GM18870 (cell line): ENCODE measurements at regions not wholly inside any gene's neighbourhood (a gene's known extent, or its start where the extent isn't known, plus 50 kb on each side); places are given as distances from the start of the nearest gene placed in this dataset.
A peak's percentile ranks its signal among the peaks of the same experiment; 100 is the strongest.
"Not testable (repeated sequence)": the region's sequence is repeated elsewhere in the genome, so short reads cannot be mapped to it uniquely, and the experiment has no call there.

Source experiments
- ATAC-seq: cut with Tn5 transposase; IDR thresholded peaks from one replicate; pipeline ENCODE4 v1.9.1; 2021; ENCODE audit warnings: moderate library complexity; ENCODE audit not compliant: unreplicated experiment

DNA sequence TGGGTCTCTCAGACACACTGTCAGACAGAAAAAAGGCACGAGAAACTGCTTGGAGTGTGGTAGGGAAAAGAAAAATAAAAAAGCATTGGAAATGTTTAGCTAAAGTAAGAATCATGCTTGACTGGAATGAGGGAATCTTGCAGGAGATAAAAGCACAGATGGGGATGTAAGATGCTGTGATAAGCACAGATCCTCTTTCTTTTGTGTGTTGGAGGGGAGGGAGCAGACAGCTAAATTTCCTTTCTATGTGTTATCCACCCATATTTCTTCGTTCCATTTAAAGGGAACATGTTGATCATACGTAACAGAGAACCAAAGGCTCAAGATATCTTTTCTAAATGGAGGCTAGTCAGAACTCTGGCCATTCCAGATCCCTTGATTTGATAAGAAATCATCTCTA is 614.0 kb upstream of the LCORL start:
- ATAC-seq, result no peak

DNA sequence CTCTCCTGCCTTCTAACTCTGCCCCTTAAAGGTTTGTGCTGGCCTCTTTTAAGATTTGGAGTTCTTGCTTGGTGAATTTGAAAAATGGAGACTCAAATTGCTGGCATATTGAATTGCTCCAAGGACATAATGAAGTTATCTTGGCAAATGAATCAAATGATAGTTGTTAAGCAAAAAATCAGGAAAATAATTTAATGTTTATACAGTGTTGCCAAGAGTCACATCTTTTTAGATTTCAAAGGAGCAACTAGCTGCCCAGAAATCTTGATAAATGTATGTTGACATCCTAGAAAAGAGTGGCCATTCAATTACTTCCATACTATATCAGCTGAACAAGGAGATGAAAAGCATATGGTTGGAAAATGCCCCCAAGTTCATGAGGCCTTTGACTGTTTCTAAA is 610.0 kb upstream of the LCORL start:
- no peak for ATAC-seq

DNA sequence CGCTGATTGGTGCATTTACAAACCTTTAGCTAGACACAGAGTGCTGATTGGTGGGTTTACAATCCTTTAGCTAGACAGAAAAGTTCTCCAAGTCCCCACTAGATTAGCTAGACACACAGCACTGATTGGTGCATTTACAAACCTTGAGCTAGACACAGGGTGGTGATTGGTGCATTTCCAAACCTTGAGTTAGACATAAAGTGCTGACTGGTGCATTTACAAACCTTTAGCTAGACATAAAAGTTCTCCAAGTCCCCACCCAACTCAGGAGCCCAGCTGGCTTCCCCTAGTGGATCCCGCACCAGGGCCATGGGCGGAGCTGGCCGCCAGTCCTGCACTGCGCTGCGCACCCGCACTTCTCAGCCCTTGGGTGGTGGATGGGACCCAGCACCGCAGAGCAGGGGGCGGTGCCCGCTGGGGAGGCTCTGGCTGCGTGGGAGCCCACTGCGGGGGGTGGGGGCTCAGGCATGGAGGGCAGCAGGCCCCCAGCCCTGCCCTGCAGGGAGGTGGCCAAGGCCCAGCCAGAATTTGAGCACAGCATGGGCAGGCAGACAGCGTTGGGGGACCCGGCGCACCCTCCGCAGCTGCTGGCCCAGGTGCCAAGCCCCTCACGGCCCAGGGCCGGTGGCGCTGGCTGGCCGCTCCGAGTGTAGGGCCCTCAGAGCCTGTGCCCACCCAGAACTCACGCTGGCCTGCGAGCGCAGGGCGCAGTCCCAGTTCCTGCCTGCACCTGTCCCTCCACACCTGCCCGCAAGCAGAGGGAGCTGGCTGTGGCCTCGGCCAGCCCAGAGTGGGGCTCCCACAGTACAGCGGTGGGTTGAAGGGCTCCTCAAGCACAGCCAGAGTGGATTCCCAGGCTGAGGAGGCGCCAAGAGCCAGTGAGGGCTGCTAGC is 608.9 kb upstream of the LCORL start:
- no peak for ATAC-seq

DNA sequence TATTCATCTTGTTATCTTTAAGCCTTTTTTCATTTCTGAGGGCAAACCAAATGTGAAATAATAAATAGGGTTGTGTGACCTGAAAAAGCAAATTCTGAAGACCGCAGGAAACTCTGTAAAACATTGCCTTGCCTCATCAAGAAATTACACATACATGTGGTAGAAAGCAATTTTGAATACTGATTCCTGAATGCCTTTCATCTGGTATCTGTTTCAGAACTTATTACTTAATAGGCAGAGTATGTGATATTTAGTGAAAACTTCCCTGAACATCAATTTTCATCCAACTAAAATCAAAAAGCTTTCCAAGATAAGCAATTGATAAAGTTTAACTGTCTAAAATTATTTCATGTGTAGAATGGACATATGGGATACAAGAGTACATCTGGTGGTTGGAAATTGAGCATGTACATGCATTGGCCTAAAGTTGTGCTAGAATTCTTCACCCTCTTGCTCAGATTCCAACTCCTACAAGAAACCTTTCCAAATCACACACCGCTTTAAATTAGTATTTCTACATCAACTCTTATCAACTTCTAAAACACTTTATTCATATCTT is 606.0 kb upstream of the LCORL start:
- ATAC-seq, result no peak

DNA sequence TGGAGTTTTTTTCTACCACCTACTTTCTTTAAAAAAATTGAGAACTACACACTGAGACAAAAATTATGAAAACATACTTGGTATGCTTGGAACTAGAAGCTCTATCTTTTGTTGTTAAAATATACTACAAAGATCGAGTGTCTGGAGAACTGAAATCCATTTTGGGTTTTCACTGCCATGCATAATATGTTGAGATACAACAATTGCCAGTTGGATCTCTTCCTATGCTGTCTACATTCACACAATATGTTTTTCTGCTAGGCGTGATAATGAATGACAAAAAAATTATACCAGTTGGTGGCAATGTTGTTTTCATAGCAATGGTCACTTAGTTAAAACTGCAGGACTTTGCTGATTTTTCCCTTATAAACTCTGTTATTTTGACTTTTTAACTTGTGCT is 605.4 kb upstream of the LCORL start:
- no peak for ATAC-seq

DNA sequence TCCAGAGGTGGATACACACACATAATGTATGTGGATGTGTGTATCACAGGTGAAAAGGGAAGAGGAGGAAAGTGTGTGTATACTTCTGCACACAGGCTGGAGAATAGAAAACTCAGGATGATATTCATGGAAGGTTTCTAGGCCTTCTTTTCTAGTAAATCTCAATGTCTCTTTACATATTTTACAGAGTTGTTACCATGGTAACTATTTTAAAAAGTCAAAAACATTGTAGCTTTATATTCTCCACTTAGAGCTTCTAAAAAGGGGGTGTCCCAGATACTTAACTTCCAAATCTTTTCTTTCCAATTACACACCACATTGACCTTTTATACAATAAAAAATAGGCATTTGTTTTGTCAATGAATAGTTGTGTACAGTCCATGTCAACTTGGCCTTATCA is 604.8 kb upstream of the LCORL start:
- ATAC-seq, result no peak

DNA sequence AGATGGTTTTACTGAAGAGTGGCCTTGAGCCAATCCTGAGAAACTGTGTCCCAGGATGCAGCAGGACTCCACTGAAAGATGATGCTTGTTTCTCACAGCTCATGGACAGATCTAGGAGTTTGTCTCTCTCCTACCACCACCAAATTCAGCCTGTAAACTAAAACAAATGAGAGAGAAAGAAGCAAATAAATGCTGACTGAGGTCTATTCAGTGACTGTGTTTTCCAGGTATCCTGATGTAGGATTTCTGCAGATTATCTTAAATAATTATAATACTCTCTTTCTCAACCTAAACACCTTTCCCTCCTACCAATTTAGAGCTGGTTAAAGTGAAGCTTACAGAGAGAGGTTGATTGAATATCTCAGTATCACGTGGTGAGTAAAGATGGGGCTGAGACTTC is 599.6 kb upstream of the LCORL start:
- no peak for ATAC-seq

DNA sequence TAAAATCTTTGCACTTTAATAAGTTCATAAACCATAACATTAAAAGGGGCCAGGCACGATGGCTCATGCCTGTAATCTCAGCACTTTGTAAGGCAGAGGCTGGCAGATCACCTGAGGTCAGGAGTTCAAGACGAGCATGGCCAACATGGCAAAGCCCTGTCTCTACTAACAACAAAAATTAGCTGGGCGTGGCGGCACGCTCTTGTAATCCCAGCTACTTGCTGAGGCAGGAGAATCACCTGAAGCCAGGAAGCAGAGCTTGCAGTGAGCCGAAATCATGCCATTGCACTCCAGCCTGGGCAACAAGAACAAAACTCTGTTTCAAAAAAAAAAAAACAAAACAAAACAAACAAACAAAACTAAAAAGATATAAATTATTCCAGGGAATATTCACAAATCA is 595.2 kb upstream of the LCORL start:
- no peak for ATAC-seq

DNA sequence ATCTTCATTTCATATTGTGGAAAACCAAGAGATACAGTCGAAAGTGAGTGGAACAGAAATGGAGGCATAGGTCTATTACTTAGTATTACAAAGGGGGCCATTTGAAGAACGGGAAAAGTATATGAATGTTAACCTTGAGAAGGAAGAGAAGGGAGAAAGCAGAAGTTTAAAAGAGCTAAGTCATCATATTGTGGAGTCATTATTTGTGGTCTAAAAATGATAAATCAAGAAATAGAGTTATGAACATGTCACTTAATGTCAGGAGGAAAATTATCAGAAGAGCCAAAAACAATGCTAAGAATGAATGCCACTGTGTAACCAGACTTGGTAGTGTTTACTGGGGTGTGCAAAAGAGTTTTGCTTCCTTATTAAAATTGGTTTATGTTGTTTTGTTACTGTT is 589.5 kb upstream of the LCORL start:
- no peak for ATAC-seq

DNA sequence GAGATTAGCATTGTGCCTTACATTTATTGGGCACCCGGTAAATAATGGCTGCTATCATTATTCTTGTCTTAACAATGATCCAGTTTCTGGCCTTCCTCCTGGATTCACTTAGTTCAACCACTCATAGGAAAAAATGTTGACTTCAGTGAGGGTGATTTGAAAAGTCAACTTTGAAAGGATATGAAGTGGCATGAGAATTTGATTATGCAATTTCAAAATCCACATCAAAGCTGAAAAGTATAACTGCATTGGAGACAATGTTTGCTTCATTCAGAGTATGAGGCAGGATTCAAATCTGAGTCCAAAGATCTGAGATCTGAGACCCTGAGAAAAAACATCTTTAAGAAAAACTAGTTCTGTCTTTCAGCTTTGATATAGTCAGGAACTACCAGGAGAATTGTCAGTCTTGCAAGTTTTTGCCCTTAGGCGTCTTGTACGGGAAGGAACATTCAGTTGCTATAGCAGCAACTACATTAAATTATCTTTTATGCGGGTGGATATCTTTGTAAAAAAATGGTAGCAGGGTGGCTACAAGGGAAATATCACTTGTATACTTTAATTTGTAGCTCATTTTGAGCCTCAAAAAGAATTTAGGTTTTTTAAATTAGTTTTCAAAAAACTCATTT is 587.5 kb upstream of the LCORL start:
- no peak for ATAC-seq

DNA sequence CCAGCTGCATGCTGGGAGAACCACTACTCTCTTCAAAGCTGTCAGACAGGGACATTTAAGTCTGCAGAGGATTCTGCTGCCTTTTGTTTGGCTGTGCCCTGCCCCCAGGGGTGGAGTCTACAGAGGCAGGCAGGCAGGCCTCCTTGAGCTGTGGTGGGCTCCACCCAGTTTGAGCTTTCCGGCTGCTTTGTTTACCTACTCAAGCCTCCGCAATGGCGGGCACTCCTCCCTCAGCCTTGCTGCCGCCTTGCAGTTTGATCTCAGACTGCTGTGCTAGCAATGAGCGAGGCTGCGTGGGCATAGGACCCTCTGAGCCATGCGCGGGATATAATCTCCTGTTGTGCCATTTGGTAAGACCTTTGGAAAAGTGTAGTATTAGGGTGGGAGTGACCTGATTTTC is 581.1 kb upstream of the LCORL start:
- ATAC-seq, result not testable (repeated sequence)

DNA sequence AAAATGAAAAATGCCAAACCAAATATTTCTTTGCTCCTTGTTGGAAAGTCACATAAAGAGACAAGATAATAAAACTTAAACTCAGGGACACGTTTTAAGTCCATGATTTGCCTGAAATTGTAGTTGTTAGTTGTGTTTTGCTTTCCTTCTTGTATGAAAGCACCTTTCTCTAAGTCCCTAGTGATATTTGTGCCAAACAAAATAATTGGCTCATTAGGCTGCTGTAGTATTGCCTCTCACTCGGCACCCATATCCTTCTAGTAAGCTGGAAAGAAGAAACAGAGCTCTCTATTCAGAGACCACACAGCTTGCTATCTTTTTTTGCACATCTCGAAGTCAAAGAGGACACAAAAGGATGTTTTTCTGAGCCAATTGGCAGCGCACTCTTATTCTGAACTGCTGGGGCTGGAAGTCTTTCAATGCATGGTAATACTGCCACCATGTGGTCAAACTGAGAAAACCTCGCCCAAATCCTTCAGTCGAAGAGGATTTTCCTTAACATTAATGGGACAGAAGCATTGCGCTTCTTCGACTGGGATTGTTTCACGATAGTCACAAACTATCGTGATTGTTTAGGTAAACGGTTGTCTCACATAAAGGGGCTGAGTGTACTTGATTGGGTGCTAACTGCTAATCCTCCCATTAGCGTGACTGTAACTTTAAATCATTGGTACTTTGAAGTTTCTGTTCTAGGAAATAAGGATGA is 571.9 kb upstream of the LCORL start:
- ATAC-seq, result peak; percentile 82

DNA sequence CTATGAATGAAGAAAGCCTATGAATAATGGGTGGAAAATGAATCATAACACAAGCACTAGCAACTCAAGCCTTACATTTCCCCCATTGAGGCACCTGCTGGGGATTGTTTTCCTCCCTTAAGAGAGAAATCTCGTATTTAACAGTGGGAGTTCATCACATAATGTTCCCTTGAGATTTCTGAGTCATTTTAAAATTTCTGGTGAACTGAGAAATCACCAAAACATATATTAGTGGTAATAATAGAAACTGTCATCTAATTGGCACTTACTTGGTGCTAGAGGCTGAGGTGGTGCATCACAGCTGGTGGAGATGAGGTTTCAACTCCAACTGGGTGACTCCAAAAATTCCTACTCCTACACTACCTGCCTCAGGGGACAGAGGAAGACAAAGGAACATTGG is 561.3 kb upstream of the LCORL start:
- no peak for ATAC-seq

DNA sequence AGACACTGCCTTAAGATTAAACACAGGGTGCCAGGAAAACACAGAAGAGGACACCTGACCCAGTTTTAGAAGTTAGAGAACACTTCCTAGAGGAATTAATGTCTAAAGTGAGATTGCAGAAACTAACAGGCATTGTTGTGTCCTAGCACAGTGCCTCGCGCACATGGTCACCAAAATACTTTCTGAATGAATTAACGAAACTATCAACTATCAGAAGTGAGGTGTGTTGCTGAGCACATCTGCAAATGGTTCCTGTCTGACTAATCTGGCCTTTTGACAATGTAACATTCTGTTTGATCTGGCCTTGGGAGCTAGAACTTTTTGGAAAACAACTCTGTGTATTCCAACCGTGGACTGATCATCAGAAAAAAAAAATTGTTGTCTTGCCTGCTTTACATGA is 556.8 kb upstream of the LCORL start:
- ATAC-seq, result peak; percentile 86

DNA sequence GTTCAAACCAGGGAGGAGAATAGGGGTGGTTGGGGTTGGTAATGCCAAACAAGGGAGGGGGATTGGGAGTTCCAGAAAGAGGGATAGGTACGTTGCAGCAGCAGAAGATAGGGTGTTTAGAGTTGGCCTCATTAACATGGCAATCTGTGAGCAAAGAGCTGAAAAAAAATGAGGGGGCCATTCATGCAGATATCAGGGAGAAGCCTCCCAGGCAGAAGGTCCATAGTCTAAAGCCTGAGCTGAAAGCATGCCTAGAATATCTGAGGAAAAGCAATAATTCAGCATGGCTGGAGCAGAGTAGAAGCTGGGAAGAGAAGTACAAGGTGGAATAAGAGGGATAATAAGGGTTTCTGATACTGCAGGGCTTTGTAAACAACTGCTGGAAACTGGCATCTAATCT is 550.9 kb upstream of the LCORL start:
- no peak for ATAC-seq

DNA sequence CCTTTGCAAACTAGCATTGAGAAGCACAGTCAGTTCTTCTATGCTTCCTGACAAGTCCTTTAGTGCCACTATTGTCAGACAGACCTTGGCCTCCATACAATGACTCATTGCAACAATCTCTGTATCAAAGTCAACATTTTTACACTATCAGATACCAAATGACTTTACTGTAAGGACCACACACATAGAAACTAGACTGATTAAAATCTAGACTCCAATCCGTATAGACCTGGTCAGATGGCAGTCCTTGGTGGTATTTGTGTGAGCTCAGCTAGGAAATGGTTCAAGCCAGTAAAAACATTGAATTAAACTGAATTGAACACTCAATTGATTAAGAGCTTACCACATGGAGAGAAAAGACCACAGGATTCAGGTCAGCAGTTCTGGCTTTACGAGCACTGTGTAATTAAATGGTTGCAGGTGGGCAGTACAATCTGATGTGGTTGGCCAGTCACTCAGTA is 549.8 kb upstream of the LCORL start:
- no peak for ATAC-seq

DNA sequence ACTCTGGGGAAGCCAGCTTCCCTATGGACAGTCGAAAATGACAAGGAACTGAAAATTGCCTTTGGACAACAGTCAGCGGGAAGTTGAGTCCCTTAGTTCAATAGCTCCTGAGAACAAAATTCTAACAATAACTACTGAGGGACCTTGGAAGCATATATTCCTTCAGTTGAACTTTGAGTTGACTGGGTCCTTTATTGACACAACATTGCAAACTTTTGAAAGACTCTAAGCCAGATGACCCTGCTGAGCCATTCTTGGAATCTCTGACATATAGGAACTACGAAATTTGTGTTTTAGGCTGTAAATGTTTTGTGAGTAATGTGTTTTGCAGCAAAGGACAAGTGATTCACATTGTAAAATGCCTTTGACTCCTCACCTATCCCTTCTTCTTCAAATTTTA is 548.8 kb upstream of the LCORL start:
- ATAC-seq, result no peak

DNA sequence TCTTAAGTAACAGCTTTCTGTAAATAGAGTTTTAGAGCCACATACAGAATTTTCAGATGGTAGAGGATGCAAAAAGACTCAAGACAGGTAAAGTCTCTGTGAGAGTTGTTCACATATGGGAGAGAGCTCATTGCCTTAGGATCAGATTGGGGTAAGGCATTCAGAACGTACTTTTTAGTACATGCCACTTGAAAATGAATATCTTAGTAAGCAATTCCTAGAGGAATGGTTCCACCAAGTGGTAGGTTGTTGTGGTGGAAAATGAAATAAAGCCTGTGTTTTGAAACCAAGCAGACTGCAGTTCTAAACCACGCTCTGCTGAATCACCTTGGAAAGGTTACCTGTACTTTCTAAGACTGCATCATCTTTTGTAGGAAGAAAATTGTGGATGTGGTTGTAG is 547.0 kb upstream of the LCORL start:
- ATAC-seq, result no peak

DNA sequence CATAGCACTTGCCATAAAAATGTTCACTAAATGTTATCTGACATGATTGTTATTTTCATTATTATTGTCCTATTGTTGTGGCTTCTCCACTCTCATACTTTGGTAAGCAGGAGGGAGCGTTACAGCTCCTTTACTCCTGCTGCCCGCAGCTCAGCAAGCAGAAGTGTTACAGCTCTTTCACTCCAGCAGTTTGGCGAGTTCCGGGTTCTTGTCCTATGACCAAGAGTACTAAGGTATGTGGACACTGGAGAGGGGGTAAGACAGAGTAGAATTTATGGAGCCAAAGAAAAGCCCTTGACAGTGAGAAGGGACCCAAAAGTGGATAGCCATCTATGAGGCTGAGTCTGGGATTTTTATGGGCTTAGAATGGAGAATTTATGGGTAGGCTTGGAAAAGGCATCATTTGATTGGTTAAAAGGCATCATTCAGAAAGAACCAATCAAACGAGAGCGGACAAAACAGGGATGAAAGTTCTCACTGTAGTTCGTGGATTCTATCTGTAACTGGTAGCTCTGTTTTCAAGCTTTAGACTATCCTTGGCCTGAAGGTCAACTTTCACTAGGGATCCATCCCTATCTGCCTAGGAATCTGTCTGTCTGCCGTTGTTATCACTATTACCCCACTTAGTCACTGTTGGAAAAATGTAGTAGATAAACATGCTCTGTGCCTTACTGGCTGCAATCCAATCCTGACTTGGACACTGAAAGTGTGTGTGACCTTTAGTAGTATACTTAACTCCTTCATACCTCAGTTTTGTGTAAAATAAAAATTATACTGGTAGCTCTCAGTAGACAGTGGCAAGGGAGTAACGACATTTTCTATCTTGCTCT is 545.6 kb upstream of the LCORL start:
- ATAC-seq, result no peak

DNA sequence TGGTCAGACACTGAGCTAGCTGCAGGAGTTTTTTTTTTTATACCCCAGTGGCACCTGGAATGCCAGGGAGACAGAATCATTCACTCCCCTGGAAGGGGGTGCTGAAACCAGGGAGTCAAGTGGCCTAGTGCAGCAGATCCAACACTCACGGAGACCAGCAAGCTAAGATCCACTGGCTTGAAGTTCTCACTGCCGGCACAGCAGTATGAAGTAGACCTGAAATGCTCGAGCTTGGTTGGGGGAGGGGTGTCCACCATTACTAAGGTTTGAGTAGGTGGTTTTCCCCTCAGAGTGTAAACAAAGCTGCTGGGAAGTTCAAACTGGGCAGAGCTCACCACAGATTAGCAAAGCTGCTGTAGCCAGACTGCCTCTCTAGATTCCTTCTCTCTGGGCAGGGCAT is 537.9 kb upstream of the LCORL start:
- no peak for ATAC-seq

DNA sequence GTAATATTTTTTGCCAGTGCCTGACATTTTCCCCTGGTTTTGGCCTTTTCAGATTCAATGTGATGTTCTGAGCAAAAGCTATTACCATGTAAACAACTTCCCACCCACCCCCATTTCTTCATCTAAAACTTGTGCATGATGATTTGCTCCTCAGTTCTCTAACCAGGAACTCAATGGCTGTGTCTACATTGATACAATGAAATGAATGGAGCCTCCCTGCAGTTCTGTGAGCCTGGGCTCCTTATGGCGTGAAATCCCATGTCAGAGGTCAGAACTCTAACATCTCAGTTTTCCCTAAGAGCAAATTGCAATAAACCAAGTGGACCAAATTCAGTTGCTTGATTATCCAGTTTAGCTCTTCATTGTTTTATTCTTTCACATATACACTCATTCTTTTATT is 534.8 kb upstream of the LCORL start:
- ATAC-seq, result no peak
